ENCODE measurements at regions not wholly inside any gene's neighbourhood (a gene's known extent, or its start where the extent isn't known, plus 50 kb on each side); places are given as distances from the start of the nearest gene placed in this dataset.
"Not testable (repeated sequence)": the region's sequence is repeated elsewhere in the genome, so short reads cannot be mapped to it uniquely, and the experiment has no call there.

DNA sequence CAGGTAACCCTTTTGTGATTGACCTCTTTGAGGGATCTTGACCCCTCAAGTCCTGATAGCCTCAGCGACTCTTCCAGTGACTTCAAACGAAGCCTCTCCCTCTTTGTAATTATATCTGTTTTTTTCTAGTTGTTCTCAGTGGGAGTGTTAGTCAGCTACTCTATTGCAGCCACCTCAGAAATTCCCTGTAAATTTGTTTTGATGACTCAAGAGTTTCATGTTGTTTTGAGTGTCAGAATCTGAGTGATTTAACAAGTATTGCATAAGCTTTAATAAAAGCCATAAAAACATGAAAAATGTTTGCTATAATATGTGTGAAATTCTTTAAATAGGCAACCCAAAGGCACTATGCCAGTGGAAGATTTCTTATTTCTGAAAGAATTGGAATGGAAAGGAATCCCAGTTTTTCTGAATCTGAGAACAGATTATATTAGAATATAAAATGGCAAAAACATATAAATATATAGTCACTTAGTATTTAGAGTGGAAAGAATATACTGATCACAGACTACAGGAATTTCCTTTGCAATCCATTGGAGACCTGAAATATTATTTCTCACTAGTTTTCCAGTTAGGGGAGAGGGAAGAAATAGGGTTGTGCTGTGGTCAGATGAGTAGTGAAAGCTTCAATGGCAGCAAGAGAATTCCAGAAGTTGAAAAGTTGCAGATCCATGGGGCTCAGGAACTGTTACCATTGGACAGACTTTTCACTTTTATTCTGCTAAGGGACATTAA is 94.4 kb upstream of the SEMA3C start:
- H3K36me3 Mint-ChIP-seq (ENCODE audit: low read depth): no peaks in the 10 kb centered on the region
- H3K27me3 Mint-ChIP-seq (ENCODE audit: low read depth): no peaks in the 10 kb centered on the region
- DNase-seq (ENCODE audit: low spot score): no peak
- no peak overlapping the region for H3K4me3 Mint-ChIP-seq (ENCODE audit: low read depth)
- peaks cover 13% of the 10 kb centered on the region for H3K9me3 Mint-ChIP-seq
- intact Hi-C loops (cut with micrococcal nuclease): no loop called here
- no peak overlapping the region for H3K27ac Mint-ChIP-seq
- no peaks in the 10 kb centered on the region for H3K4me1 Mint-ChIP-seq (ENCODE audit: low read depth)

DNA sequence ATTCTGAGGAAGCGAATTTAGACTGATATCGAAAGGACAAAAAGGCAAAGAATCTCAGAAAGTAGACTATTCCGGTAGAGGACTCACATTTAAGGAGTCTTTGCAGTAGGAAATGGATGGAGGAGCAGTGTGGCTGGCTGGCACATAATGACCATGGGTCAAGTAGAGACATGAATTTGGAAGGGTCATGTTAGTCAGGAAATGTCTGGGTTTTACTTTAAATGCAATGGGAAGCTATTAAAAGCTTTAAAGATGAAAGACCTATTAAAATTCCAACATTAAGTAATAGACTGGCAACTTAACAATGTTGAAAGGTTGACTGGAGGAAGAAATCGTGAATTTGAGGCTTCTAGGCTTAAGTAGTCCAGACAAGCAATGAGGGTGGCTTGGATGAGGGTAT is 90.0 kb upstream of the SEMA3C start:
- Mint-ChIP-seq H3K4me3 (ENCODE audit: low read depth) (no peak overlapping the region), H3K9me3 (peaks cover 9% of the 10 kb centered on the region), H3K36me3 (ENCODE audit: low read depth) (no peaks in the 10 kb centered on the region), H3K27me3 (ENCODE audit: low read depth) (no peaks in the 10 kb centered on the region), H3K27ac (no peak overlapping the region), H3K4me1 (ENCODE audit: low read depth) (no peaks in the 10 kb centered on the region)
- intact Hi-C loops (cut with micrococcal nuclease): no loop called here
- DNase-seq (ENCODE audit: low spot score): no peak

DNA sequence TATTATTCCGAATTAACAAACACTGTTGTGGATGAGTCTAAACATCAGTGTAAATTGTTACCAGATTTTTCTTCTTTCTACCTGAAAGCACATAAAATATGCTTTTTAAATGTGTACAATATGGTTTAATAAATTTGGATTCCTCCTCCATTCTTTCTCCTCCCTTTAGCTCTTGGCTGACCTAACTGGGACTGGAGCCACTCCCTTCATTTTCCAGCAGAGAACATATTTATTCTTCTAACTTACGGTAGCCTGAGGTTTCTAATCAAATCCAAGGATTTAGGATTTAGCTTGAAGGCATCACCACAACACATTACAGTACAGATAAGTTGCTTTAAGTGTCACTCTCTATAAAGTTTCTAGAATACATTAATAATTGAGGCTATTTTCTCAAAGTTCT is 88.2 kb upstream of the SEMA3C start:
- Mint-ChIP-seq H3K36me3 (ENCODE audit: low read depth) (no peaks in the 10 kb centered on the region), H3K27me3 (ENCODE audit: low read depth) (no peaks in the 10 kb centered on the region), H3K27ac (no peak overlapping the region), H3K9me3 (peaks cover 4% of the 10 kb centered on the region), H3K4me3 (ENCODE audit: low read depth) (no peak overlapping the region), H3K4me1 (ENCODE audit: low read depth) (no peaks in the 10 kb centered on the region)
- intact Hi-C loops (cut with micrococcal nuclease): no loop called here
- DNase-seq (ENCODE audit: low spot score): no peak

DNA sequence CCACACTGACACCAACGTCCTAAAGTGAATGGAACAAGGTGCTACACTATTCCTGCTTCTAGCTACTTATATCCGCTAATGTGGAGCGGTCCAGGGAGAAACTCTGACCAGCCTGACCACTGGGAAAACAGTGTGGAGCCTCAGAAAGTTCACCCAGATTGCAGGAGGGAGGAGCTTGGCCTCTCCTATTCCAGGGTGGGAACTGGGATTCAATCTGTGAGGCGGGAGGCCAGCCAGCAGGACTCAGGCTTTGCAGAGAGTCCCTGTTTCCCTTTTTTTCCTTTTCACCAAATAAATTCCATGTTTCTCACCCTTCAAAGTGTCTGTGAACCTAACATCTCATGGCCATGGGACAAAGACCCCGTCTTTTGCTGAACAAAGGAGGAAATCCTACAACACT is 86.4 kb upstream of the SEMA3C start:
- Mint-ChIP-seq H3K27ac (no peak overlapping the region), H3K4me1 (ENCODE audit: low read depth) (no peaks in the 10 kb centered on the region), H3K4me3 (ENCODE audit: low read depth) (no peak overlapping the region), H3K27me3 (ENCODE audit: low read depth) (no peaks in the 10 kb centered on the region), H3K36me3 (ENCODE audit: low read depth) (no peaks in the 10 kb centered on the region), H3K9me3 (peaks cover 4% of the 10 kb centered on the region)
- no peak for DNase-seq (ENCODE audit: low spot score)
- intact Hi-C loops (cut with micrococcal nuclease): no loop called here

DNA sequence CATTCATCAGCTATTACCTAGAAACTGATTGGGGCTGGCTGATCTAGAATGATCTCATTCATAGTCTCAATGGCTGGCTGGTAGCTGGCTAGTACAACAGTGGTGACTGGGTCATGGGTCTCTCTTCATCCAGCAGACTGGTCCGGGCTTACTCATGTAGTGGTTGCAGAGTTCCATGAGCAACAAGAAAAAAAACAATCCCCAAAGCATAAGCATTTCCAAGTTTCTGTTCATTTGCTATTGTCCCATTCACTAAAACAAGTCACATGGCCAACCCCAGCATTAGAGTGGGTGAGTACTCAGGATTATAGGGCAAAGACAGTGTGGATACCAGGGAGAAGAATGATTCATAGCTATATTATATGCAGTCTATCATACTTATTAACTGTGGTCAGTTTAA is 85.2 kb upstream of the SEMA3C start:
- no peak for DNase-seq (ENCODE audit: low spot score)
- Mint-ChIP-seq H3K4me3 (ENCODE audit: low read depth) (no peak overlapping the region), H3K9me3 (peaks cover 9% of the 10 kb centered on the region), H3K27me3 (ENCODE audit: low read depth) (no peaks in the 10 kb centered on the region), H3K36me3 (ENCODE audit: low read depth) (no peaks in the 10 kb centered on the region), H3K4me1 (ENCODE audit: low read depth) (no peaks in the 10 kb centered on the region), H3K27ac (no peak overlapping the region)
- intact Hi-C loops (cut with micrococcal nuclease): no loop called here

DNA sequence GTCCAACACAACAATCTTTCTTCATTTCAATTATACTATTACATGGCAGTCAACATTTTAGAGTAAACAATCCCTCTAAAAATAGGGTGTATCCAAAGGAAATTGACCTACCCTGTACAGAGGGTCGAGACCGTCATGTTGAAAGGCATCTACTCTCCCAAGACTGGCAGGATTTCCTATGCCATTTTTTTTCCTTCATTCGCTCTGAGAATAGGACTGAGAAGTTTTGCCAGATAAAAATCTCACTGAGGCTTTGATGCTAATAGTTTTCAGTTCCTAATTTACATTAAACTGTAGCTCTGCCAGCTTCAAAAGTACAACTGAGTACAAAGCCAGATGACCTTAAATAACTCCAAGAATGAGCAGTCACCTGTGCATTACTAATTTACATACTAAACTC is 84.5 kb upstream of the SEMA3C start:
- intact Hi-C loops (cut with micrococcal nuclease): no loop called here
- H3K27me3 Mint-ChIP-seq (ENCODE audit: low read depth): no peaks in the 10 kb centered on the region
- H3K9me3 Mint-ChIP-seq: peaks cover 5% of the 10 kb centered on the region
- H3K4me1 Mint-ChIP-seq (ENCODE audit: low read depth): no peaks in the 10 kb centered on the region
- H3K36me3 Mint-ChIP-seq (ENCODE audit: low read depth): no peaks in the 10 kb centered on the region
- H3K27ac Mint-ChIP-seq: no peak overlapping the region
- no peak for DNase-seq (ENCODE audit: low spot score)
- no peak overlapping the region for H3K4me3 Mint-ChIP-seq (ENCODE audit: low read depth)

DNA sequence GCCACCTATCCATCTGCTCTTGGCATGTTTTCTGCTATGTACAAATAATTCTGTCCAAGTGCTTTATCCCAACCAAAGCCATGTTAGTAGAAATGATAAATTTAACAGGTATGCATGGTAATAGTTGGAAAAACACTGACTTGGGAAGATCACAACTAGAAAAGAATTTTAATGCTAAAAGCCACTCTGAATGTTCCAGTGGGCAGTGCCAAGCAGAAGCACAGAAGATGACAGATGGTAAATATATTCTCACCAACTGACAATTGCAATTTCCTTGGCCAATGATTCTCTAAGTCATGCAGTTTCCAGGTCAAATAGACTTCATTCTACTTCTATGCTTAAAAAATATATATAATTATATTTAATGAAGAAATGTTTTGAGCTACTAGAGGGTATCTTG is 83.6 kb upstream of the SEMA3C start:
- DNase-seq (ENCODE audit: low spot score): no peak
- H3K27ac Mint-ChIP-seq: no peak overlapping the region
- H3K4me3 Mint-ChIP-seq (ENCODE audit: low read depth): no peak overlapping the region
- H3K4me1 Mint-ChIP-seq (ENCODE audit: low read depth): no peaks in the 10 kb centered on the region
- intact Hi-C loops (cut with micrococcal nuclease): no loop called here
- H3K9me3 Mint-ChIP-seq: peaks cover 5% of the 10 kb centered on the region
- H3K36me3 Mint-ChIP-seq (ENCODE audit: low read depth): no peaks in the 10 kb centered on the region
- H3K27me3 Mint-ChIP-seq (ENCODE audit: low read depth): no peaks in the 10 kb centered on the region

DNA sequence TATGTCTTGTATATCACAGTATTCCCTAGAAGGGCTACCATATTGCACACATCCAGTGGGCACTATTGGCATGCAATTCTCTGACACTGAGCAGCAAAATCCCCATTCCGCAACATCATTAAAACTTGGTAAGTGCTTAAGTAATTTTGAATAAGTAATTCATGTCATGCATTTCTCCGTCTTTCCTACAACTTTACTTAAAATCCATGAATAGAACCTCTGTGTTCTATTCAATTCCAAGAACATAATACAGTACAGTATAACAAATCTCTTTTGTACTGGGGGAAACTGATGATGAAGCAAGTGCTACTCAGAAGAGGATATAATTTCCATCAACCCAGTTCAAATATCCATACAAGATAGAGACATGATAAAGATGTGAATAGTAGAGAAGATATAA is 80.9 kb upstream of the SEMA3C start:
- DNase-seq (ENCODE audit: low spot score): no peak
- no peaks in the 10 kb centered on the region for H3K27me3 Mint-ChIP-seq (ENCODE audit: low read depth)
- H3K36me3 Mint-ChIP-seq (ENCODE audit: low read depth): no peaks in the 10 kb centered on the region
- H3K9me3 Mint-ChIP-seq: peaks cover 12% of the 10 kb centered on the region
- H3K4me3 Mint-ChIP-seq (ENCODE audit: low read depth): no peak overlapping the region
- H3K27ac Mint-ChIP-seq: no peak overlapping the region
- no peaks in the 10 kb centered on the region for H3K4me1 Mint-ChIP-seq (ENCODE audit: low read depth)
- intact Hi-C loops (cut with micrococcal nuclease): no loop called here

DNA sequence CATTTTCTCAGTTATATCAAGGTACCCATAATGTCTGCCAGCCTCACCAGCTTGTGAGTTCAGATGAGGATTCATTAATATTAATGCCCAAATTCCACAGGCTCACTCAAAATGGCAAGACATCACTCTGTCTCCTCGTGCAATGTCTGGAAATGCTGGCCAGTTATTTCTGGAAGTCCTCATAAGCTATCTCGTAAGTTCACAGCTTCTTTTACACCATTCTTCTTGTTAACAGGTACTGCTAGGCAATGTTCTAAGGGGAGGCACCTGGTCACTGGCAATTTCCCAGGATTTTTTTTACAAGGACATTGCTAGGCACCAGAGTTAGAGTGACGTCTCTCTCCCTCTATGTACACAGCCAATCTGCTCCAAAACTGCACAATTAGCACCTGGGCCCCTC is 80.2 kb upstream of the SEMA3C start:
- no peak for DNase-seq (ENCODE audit: low spot score)
- Mint-ChIP-seq H3K4me1 (ENCODE audit: low read depth) (no peaks in the 10 kb centered on the region), H3K27ac (no peak overlapping the region), H3K4me3 (ENCODE audit: low read depth) (no peak overlapping the region), H3K27me3 (ENCODE audit: low read depth) (no peaks in the 10 kb centered on the region), H3K36me3 (ENCODE audit: low read depth) (no peaks in the 10 kb centered on the region), H3K9me3 (peaks cover 12% of the 10 kb centered on the region)
- intact Hi-C loops (cut with micrococcal nuclease): no loop called here

DNA sequence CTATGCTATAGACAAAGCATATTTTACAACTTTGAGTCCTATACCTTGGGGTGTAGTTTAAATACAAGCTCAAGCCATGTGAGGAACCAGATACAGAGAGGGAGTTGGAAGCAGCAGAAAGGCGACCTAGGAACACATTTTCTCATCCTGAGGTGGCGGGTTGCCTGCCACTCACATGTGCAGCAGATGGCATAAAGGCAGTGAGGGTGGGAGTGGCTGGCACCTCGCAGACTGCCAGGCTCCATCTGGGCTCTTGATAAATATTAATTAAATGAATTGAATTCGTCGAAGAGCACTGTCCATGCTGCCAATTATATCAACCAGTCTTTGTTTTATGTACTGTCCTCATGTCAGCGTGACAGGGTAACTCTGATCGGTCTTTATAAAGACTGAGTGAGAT is 79.0 kb upstream of the SEMA3C start:
- Mint-ChIP-seq H3K4me1 (ENCODE audit: low read depth) (no peaks in the 10 kb centered on the region), H3K36me3 (ENCODE audit: low read depth) (no peaks in the 10 kb centered on the region), H3K27me3 (ENCODE audit: low read depth) (no peaks in the 10 kb centered on the region), H3K4me3 (ENCODE audit: low read depth) (no peak overlapping the region), H3K27ac (no peak overlapping the region), H3K9me3 (peaks cover 12% of the 10 kb centered on the region)
- DNase-seq (ENCODE audit: low spot score): no peak
- intact Hi-C loops (cut with micrococcal nuclease): no loop called here

DNA sequence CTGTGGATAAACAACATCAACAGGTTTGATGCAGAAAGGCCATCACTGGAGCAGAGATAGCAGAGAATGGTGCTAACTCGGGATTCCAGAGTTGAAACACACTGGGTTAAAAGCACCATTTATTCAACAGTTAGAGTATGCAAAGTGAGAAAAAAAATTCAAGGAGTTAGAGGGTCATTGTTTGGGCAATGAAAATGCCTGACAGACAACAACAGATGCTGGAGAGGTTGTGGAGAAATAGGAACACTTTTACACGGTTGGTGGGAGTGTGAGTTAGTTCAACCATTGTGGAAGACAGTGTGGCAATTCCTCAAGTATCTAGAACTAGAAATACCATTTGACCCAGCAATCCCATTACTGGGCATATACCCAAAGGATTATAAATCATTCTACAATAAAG is 77.4 kb upstream of the SEMA3C start:
- DNase-seq (ENCODE audit: low spot score); H3K4me3 Mint-ChIP-seq (ENCODE audit: low read depth); intact Hi-C loops (cut with micrococcal nuclease); H3K27ac Mint-ChIP-seq; H3K36me3 Mint-ChIP-seq (ENCODE audit: low read depth); H3K27me3 Mint-ChIP-seq (ENCODE audit: low read depth); H3K4me1 Mint-ChIP-seq (ENCODE audit: low read depth): not testable (repeated sequence)
- peaks cover 12% of the 10 kb centered on the region for H3K9me3 Mint-ChIP-seq

DNA sequence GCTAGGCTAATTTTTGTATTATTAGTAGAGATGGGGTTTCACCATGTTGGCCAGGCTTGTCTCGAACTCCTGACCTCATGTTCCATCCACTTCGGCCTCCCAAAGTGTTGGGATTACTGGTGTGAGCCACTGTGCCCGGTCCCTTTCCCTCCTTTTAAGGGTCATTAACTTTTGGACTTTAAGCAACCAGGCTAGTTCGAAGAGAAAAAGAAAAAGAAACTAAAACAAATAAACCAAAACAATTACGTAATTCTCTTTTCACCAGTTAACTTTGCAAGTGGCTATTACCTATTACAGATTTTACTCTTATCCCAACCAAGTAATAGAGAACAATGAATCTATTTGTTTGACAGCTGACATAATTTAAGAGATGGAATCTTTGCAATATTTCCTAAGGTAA is 72.8 kb upstream of the SEMA3C start:
- no peak for DNase-seq (ENCODE audit: low spot score)
- intact Hi-C loops (cut with micrococcal nuclease): no loop called here
- H3K4me1 Mint-ChIP-seq (ENCODE audit: low read depth): no peaks in the 10 kb centered on the region
- peaks cover 11% of the 10 kb centered on the region for H3K9me3 Mint-ChIP-seq
- H3K4me3 Mint-ChIP-seq (ENCODE audit: low read depth): no peak overlapping the region
- no peaks in the 10 kb centered on the region for H3K27me3 Mint-ChIP-seq (ENCODE audit: low read depth)
- H3K36me3 Mint-ChIP-seq (ENCODE audit: low read depth): no peaks in the 10 kb centered on the region
- H3K27ac Mint-ChIP-seq: no peak overlapping the region

DNA sequence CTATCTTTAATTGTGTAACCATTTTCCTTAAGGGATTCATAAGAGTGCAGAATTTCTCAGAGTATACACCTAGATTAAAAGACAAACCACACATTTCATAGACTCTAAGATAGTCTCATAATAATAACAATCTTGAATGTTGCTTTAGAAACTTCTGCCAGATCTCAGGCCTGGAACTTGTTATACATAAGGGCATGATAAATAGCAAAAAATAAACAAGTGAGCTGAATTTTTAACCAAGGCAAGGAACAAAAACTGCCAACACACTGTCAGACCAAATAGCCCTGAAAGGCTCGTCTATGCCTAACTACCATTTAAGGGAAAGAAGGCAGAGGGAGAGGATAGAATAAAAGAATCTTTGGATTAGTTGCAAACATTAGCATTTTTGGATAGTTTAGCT is 65.8 kb upstream of the SEMA3C start:
- peaks cover 13% of the 10 kb centered on the region for H3K9me3 Mint-ChIP-seq
- H3K36me3 Mint-ChIP-seq (ENCODE audit: low read depth): no peaks in the 10 kb centered on the region
- H3K4me1 Mint-ChIP-seq (ENCODE audit: low read depth): no peaks in the 10 kb centered on the region
- H3K27ac Mint-ChIP-seq: no peak overlapping the region
- no peak for DNase-seq (ENCODE audit: low spot score)
- intact Hi-C loops (cut with micrococcal nuclease): no loop called here
- no peaks in the 10 kb centered on the region for H3K27me3 Mint-ChIP-seq (ENCODE audit: low read depth)
- H3K4me3 Mint-ChIP-seq (ENCODE audit: low read depth): no peak overlapping the region

DNA sequence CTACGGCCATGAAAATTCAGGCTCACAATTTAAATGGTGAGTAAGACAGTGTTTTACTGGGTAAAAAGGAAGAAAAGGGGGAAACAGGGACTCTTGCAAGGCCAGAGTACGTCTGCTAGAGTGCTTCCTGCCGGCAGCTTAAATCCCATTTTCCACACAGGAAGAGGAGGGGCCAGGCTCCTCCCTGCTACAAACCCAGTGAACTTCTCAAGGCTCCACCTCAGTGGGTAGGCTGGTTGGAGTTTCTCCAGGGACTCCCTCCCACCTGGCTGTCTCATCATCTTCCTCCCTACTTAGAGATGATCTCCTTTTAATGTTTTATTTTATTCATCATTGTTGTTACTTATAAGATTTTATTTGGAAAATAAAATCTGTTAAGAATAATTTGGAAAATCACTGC is 62.6 kb upstream of the SEMA3C start:
- intact Hi-C loops (cut with micrococcal nuclease): no loop called here
- no peak for DNase-seq (ENCODE audit: low spot score)
- Mint-ChIP-seq H3K27ac (no peak overlapping the region), H3K27me3 (ENCODE audit: low read depth) (no peaks in the 10 kb centered on the region), H3K36me3 (ENCODE audit: low read depth) (no peaks in the 10 kb centered on the region), H3K9me3 (peaks cover 9% of the 10 kb centered on the region), H3K4me3 (ENCODE audit: low read depth) (no peak overlapping the region), H3K4me1 (ENCODE audit: low read depth) (no peaks in the 10 kb centered on the region)
